H9 (cell line): ENCODE measurements at regions not wholly inside any gene's neighbourhood (a gene's known extent, or its start where the extent isn't known, plus 50 kb on each side); places are given as distances from the start of the nearest gene placed in this dataset.

Source experiments
- DNase-seq: peaks from one replicate; pipeline ENCODE4 v3.0.0-alpha.2; 2017
- H2AFZ ChIP-seq: one replicate; pipeline ENCODE4 v1.6.1; 2013; ENCODE audit warnings: mild to moderate bottlenecking, low read length, control low read depth, moderate library complexity
- H2AK5ac ChIP-seq: 2 replicates; pipeline ENCODE4 v1.6.1; 2013; ENCODE audit warnings: low read length, control low read depth, mixed read lengths; ENCODE audit not compliant: insufficient read length
- H2BK120ac ChIP-seq: one replicate; pipeline ENCODE4 v1.6.1; 2013; ENCODE audit warnings: low read depth, mild to moderate bottlenecking, low read length, control low read depth, inconsistent platforms; ENCODE audit not compliant: poor library complexity, severe bottlenecking
- H2BK12ac ChIP-seq: 2 replicates; pipeline ENCODE4 v1.6.1; 2013; ENCODE audit warnings: low read length, control low read depth, mixed read lengths, low read depth; ENCODE audit not compliant: insufficient read length
- H2BK15ac ChIP-seq: 2 replicates; pipeline ENCODE4 v1.6.1; 2013; ENCODE audit warnings: low read depth, low read length, control low read depth
- H2BK20ac ChIP-seq: one replicate; pipeline ENCODE4 v1.6.1; 2013; ENCODE audit warnings: low read depth, mild to moderate bottlenecking, low read length, control low read depth, inconsistent platforms; ENCODE audit not compliant: poor library complexity, severe bottlenecking
- H2BK5ac ChIP-seq: 2 replicates; pipeline ENCODE4 v1.6.1; 2013; ENCODE audit warnings: low read length, control low read depth, mixed read lengths; ENCODE audit not compliant: insufficient read length
- H3K14ac ChIP-seq: 2 replicates; pipeline ENCODE4 v1.6.1; 2013; ENCODE audit warnings: low read length, control low read depth; ENCODE audit not compliant: insufficient read depth
- H3K18ac ChIP-seq: 2 replicates; pipeline ENCODE4 v1.6.1; 2013; ENCODE audit warnings: low read depth, mild to moderate bottlenecking, mixed read lengths, low read length, control low read depth; ENCODE audit not compliant: insufficient read length
- H3K23ac ChIP-seq: 2 replicates; pipeline ENCODE4 v1.6.1; 2013; ENCODE audit warnings: low read length, control low read depth, mixed read lengths, low read depth; ENCODE audit not compliant: insufficient read length
- H3K23me2 ChIP-seq: 2 replicates; pipeline ENCODE4 v1.6.1; 2013; ENCODE audit warnings: low read depth, mild to moderate bottlenecking, mixed read lengths, low read length, control low read depth; ENCODE audit not compliant: insufficient read length, poor library complexity, severe bottlenecking
- H3K27ac ChIP-seq: 2 replicates; pipeline ENCODE4 v1.5.1; 2013; ENCODE audit warnings: low read length, control low read depth, mixed read lengths, low read depth; ENCODE audit not compliant: insufficient read length
- H3K27me3 ChIP-seq: 2 replicates; pipeline ENCODE4 v1.6.1; 2013; ENCODE audit warnings: low read length, control low read depth, inconsistent platforms; ENCODE audit not compliant: insufficient read depth
- H3K4ac ChIP-seq: 2 replicates; pipeline ENCODE4 v1.6.1; 2013; ENCODE audit warnings: low read depth, mild to moderate bottlenecking, control low read depth, inconsistent platforms, low read length, moderate library complexity
- H3K4me1 ChIP-seq: 2 replicates; pipeline ENCODE4 v1.6.1; 2013; ENCODE audit warnings: low read length, control low read depth, inconsistent platforms; ENCODE audit not compliant: insufficient read depth
- H3K4me2 ChIP-seq: 2 replicates; pipeline ENCODE4 v1.6.1; 2013; ENCODE audit warnings: low read length, control low read depth, mixed read lengths; ENCODE audit not compliant: insufficient read length, insufficient read depth
- H3K56ac ChIP-seq: 2 replicates; pipeline ENCODE4 v1.6.1; 2013; ENCODE audit warnings: low read depth, mild to moderate bottlenecking, mixed read lengths, low read length, control low read depth; ENCODE audit not compliant: insufficient read length
- H3K79me1 ChIP-seq: 2 replicates; pipeline ENCODE4 v1.6.1; 2013; ENCODE audit warnings: low read depth, mild to moderate bottlenecking, moderate library complexity, low read length, control low read depth, inconsistent platforms; ENCODE audit not compliant: insufficient read depth, poor library complexity, severe bottlenecking
- H3K79me2 ChIP-seq: 2 replicates; pipeline ENCODE4 v1.6.1; 2013; ENCODE audit warnings: low read length, control low read depth, inconsistent platforms; ENCODE audit not compliant: insufficient read depth
- H3K9ac ChIP-seq: 2 replicates; pipeline ENCODE4 v1.6.1; 2013; ENCODE audit warnings: low read length, control low read depth, mixed read lengths; ENCODE audit not compliant: insufficient read length; ENCODE audit errors: extremely low read depth
- H3K9me3 ChIP-seq: one replicate; pipeline ENCODE4 v1.6.1; 2013; ENCODE audit warnings: low read depth, low read length, inconsistent platforms; ENCODE audit not compliant: control insufficient read depth
- H3T11ph ChIP-seq: one replicate; pipeline ENCODE4 v1.6.1; 2013; ENCODE audit warnings: mild to moderate bottlenecking, low read length, control low read depth, inconsistent platforms
- H4K20me1 ChIP-seq: one replicate; pipeline ENCODE4 v1.6.1; 2013; ENCODE audit not compliant: control insufficient read depth, insufficient read length, insufficient read depth
- H4K5ac ChIP-seq: 2 replicates; pipeline ENCODE4 v1.6.1; 2013; ENCODE audit warnings: low read depth, mild to moderate bottlenecking, mixed read lengths, low read length, control low read depth; ENCODE audit not compliant: insufficient read length
- H4K8ac ChIP-seq: replicated peaks from 2 replicates; pipeline ENCODE4 v1.6.1; 2013; ENCODE audit warnings: low read length, control low read depth, mixed read lengths, low read depth; ENCODE audit not compliant: insufficient read length
- H4K91ac ChIP-seq: 2 replicates; pipeline ENCODE4 v1.6.1; 2013; ENCODE audit warnings: low read depth, mild to moderate bottlenecking, moderate library complexity, mixed read lengths, low read length, control low read depth; ENCODE audit not compliant: insufficient read length
- H3K27ac Mint-ChIP-seq, 3 experiments: 2 replicates in 2 of 3; 3 replicates in 1 of 3; pipeline ENCODE4 v1.8.0; 2020 to 2021; ENCODE audit warnings: mixed read lengths in 3 of 3, mild to moderate bottlenecking in 1 of 3, moderate library complexity in 1 of 3
- H3K27me3 Mint-ChIP-seq: 2 replicates; pipeline ENCODE4 v1.8.0; 2021; ENCODE audit warnings: low read depth, mild to moderate bottlenecking, moderate library complexity, mixed read lengths
- H3K36me3 Mint-ChIP-seq, 3 experiments: 2 replicates in 2 of 3; 3 replicates in 1 of 3; pipeline ENCODE4 v1.8.0; 2020 to 2021; ENCODE audit warnings: low read depth in 3 of 3, mixed read lengths in 3 of 3; ENCODE audit not compliant: insufficient read depth in 1 of 3
- H3K4me1 Mint-ChIP-seq, 2 experiments: 2 replicates each; pipeline ENCODE4 v1.8.0; 2020; ENCODE audit warnings: mixed read lengths in 2 of 2
- H3K4me3 Mint-ChIP-seq, 2 experiments: 2 replicates in 1 of 2; 3 replicates in 1 of 2; pipeline ENCODE4 v1.8.0; 2020 to 2021; ENCODE audit warnings: mild to moderate bottlenecking in 2 of 2, mixed read lengths in 2 of 2, moderate library complexity in 1 of 2
- H3K9me3 Mint-ChIP-seq, 2 experiments: 2 replicates in 1 of 2; 3 replicates in 1 of 2; pipeline ENCODE4 v1.8.0; 2020; ENCODE audit warnings: mild to moderate bottlenecking in 2 of 2, mixed read lengths in 2 of 2, moderate library complexity in 1 of 2
- CTCF ChIP-seq: fragments of 200-600 bp; sonication (generic); conservative IDR thresholded peaks from 3 replicates; pipeline ENCODE4 v1.8.0; 2021; ENCODE audit warnings: antibody characterized with exemption, mild to moderate bottlenecking
- WGBS: extraction: QIAGEN DNeasy Blood & Tissue Kit; methylation state at CpG from one replicate; pipeline ENCODE4 v1.1.7; 2013; ENCODE audit warnings: missing lambda C conversion rate, low lambda C conversion rate, mixed read lengths; ENCODE audit not compliant: insufficient read length; ENCODE audit errors: extremely low coverage; 5-methylcytosine and 5-hydroxymethylcytosine counted together

GRCh38 chr17:15108992-15109391 is 156.1 kb downstream of the PMP22 start:
- no peak overlapping the region for H2BK15ac ChIP-seq
- no CpG with 5 or more reads among the region's 3 CpGs for WGBS
- TF ChIP-seq CTCF = no peak
- no peaks in the 10 kb centered on the region for H3K23me2 ChIP-seq
- peaks cover 6% of the 10 kb centered on the region; the same call in 1 of the 2 replicates for H3K4me1 ChIP-seq
- H2BK5ac ChIP-seq = no peak overlapping the region
- H2BK120ac ChIP-seq = no peak overlapping the region
- Mint-ChIP-seq H3K4me3 (no peak overlapping the region), H3K36me3 (no peaks in the 10 kb centered on the region; a peak in 1 of 7 replicates), H3K9me3 (no peaks in the 10 kb centered on the region; a peak in 1 of 5 replicates), H3K27me3 (no peaks in the 10 kb centered on the region; the same call in 1 of the 2 replicates), H3K4me1 (peaks cover 22 to 23% of the 10 kb centered on the region in 2 experiments), H3K27ac (no peak overlapping the region)
- no peak overlapping the region for H3K27ac ChIP-seq
- H3T11ph ChIP-seq = no peak overlapping the region
- no peak overlapping the region for H2BK12ac ChIP-seq
- no peaks in the 10 kb centered on the region for H3K27me3 ChIP-seq
- H3K14ac ChIP-seq = no peak overlapping the region
- H3K4ac ChIP-seq = no peak overlapping the region
- no peak overlapping the region for H2AFZ ChIP-seq
- H3K79me1 ChIP-seq = no peaks in the 10 kb centered on the region
- no peak overlapping the region for H3K9ac ChIP-seq
- H4K91ac ChIP-seq = no peak overlapping the region
- no peak overlapping the region for H4K8ac ChIP-seq
- H3K18ac ChIP-seq = no peak overlapping the region
- H2BK20ac ChIP-seq = no peak overlapping the region
- H3K4me2 ChIP-seq = no peak overlapping the region
- no peak overlapping the region for H3K56ac ChIP-seq
- no peaks in the 10 kb centered on the region for H4K20me1 ChIP-seq
- H4K5ac ChIP-seq = no peak overlapping the region
- DNase-seq = no peak
- no peaks in the 10 kb centered on the region for H3K9me3 ChIP-seq
- H2AK5ac ChIP-seq = no peak overlapping the region
- H3K79me2 ChIP-seq = no peaks in the 10 kb centered on the region
- no peak overlapping the region for H3K23ac ChIP-seq
